ENCODE measurements at regions not wholly inside any gene's neighbourhood (a gene's known extent, or its start where the extent isn't known, plus 50 kb on each side); places are given as distances from the start of the nearest gene placed in this dataset.
"Not testable (repeated sequence)": the region's sequence is repeated elsewhere in the genome, so short reads cannot be mapped to it uniquely, and the experiment has no call there.

DNA sequence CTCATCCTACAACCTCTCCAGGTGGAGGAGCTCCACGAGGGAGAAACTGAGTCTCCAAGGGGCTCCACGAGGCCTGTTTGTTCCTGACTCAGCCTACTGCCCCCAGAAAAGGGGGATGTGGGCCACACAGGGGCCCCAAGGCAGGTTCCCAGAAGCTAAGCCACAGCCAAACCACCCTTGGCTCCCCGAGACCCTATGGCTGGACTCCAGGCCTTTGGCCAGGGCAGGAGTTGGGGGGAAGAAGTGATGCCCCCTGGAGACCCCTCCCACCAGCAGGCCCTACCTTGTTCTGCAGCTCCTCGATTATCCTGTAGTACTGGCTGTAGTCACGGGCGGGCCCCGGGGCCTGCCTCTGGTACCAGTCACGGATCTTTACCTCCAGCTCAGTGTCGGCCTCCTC, 126.8 kb downstream of the TNFRSF13B start:
- not testable (repeated sequence) for H3K4me3 ChIP-seq (ENCODE audit: low read depth in 1 of 2, low read length in 2 of 2); ATAC-seq (ENCODE audit: insufficient read depth, low read depth); H3K36me3 ChIP-seq (ENCODE audit: insufficient read depth, low read length); H3K9ac ChIP-seq (ENCODE audit: low read depth, low read length); DNase-seq; H3K27me3 ChIP-seq (ENCODE audit: insufficient read depth, low read length, poor library complexity); H3K4me2 ChIP-seq (ENCODE audit: insufficient read depth, low read length); H2AFZ ChIP-seq (ENCODE audit: low read depth, low read length); H3K79me2 ChIP-seq (ENCODE audit: insufficient read depth, low read length); H3K27ac ChIP-seq (ENCODE audit: low read length); H3K4me1 ChIP-seq (ENCODE audit: insufficient read depth, low read length); H3K9me3 ChIP-seq (ENCODE audit: insufficient read depth, low read length, severe bottlenecking); H4K20me1 ChIP-seq (ENCODE audit: insufficient read depth, low read length)

DNA sequence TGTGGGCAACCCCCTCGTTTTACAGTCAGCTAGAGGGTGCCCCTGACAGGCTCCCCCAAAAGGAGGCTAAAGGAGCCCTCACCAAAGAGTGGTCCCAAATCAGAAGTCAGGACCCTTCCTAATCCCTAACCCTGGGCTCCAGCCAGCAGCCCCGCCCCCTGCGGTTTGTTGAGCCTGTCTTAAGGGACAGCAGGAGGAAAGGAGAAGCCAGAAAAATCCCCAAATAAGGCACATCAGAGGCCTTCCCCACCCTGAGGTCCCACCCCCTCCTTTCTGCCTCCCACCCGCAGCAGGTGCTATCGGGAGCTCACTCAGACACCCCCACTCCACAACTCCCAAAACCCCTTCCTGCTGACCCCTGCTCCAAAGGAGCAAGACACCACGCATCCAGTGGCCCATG, 127.2 kb downstream of the TNFRSF13B start:
- H3K9me3 ChIP-seq (ENCODE audit: insufficient read depth, low read length, severe bottlenecking); H3K79me2 ChIP-seq (ENCODE audit: insufficient read depth, low read length); H4K20me1 ChIP-seq (ENCODE audit: insufficient read depth, low read length); H3K27me3 ChIP-seq (ENCODE audit: insufficient read depth, low read length, poor library complexity); H3K36me3 ChIP-seq (ENCODE audit: insufficient read depth, low read length); DNase-seq; ATAC-seq (ENCODE audit: insufficient read depth, low read depth); H3K4me3 ChIP-seq (ENCODE audit: low read depth in 1 of 2, low read length in 2 of 2); H2AFZ ChIP-seq (ENCODE audit: low read depth, low read length); H3K4me2 ChIP-seq (ENCODE audit: insufficient read depth, low read length); H3K4me1 ChIP-seq (ENCODE audit: insufficient read depth, low read length); H3K27ac ChIP-seq (ENCODE audit: low read length); H3K9ac ChIP-seq (ENCODE audit: low read depth, low read length): not testable (repeated sequence)

DNA sequence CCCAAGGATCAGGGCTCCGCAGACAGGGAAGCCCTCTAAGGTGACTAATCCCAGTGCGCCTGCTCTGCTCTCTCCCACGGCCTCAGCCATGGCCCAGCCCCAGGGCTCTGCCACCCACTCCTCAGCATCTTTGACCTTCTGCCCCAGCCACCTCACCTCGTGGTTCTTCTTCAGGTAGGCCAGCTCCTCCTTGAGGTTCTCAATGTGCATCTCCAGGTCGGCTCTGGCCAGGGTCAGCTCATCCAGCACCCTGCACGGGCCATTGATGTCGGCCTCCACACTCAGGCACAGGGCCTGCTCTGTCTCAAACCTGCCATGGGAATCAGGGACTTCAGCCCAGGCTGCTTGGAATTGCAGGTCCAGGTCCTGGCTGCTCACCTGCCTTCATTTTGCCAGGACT, 128.4 kb downstream of the TNFRSF13B start:
- H3K79me2 ChIP-seq (ENCODE audit: insufficient read depth, low read length); ATAC-seq (ENCODE audit: insufficient read depth, low read depth); H3K4me2 ChIP-seq (ENCODE audit: insufficient read depth, low read length); H3K36me3 ChIP-seq (ENCODE audit: insufficient read depth, low read length); H3K4me1 ChIP-seq (ENCODE audit: insufficient read depth, low read length); H3K9ac ChIP-seq (ENCODE audit: low read depth, low read length); H4K20me1 ChIP-seq (ENCODE audit: insufficient read depth, low read length); H2AFZ ChIP-seq (ENCODE audit: low read depth, low read length); H3K9me3 ChIP-seq (ENCODE audit: insufficient read depth, low read length, severe bottlenecking); H3K4me3 ChIP-seq (ENCODE audit: low read depth in 1 of 2, low read length in 2 of 2); DNase-seq; H3K27ac ChIP-seq (ENCODE audit: low read length); H3K27me3 ChIP-seq (ENCODE audit: insufficient read depth, low read length, poor library complexity): not testable (repeated sequence)

DNA sequence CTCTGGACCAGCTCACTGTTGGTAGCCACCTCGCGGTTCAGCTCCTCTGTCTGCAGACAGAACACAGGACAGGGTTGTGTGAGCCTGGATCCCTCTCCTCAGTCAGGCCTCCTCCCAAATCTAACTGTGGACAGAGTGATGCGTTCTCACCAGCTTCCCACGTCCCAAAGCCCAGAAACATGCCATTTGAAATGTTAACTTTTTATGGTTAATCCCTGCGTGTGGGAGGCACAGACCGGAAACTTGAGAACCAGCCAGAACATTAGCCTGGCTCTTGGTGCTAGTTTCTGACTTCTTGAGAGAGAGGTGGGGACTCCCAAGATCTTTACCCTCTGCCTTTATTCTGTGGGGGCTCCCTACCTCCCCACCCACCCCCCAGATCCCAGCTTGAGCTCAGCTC, 129.6 kb downstream of the TNFRSF13B start:
- not testable (repeated sequence) for H3K4me2 ChIP-seq (ENCODE audit: insufficient read depth, low read length); H2AFZ ChIP-seq (ENCODE audit: low read depth, low read length); H3K4me1 ChIP-seq (ENCODE audit: insufficient read depth, low read length); ATAC-seq (ENCODE audit: insufficient read depth, low read depth); H3K9ac ChIP-seq (ENCODE audit: low read depth, low read length); H3K36me3 ChIP-seq (ENCODE audit: insufficient read depth, low read length); H3K27me3 ChIP-seq (ENCODE audit: insufficient read depth, low read length, poor library complexity); H3K27ac ChIP-seq (ENCODE audit: low read length); H3K9me3 ChIP-seq (ENCODE audit: insufficient read depth, low read length, severe bottlenecking); H3K4me3 ChIP-seq (ENCODE audit: low read depth in 1 of 2, low read length in 2 of 2); DNase-seq; H3K79me2 ChIP-seq (ENCODE audit: insufficient read depth, low read length); H4K20me1 ChIP-seq (ENCODE audit: insufficient read depth, low read length)

DNA sequence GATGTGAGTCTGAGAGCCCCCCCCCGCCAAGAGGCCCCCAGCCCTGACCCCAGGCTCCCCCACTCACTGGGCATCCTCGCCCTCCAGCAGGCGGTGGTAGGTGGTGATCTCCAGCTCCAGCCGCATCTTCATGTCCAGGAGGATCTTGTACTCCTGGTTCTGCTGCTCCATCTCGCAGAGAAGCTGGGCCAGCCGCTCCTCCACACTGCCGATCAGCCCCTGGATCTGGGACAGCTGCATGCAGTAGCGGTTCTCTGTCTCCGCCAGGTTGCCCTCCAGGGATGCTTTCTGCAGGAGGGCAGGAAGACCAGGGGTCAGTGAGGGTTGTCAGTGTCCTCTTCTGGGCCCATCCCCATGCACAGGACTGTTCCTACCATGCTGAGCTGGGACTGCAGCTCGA, 130.0 kb downstream of the TNFRSF13B start:
- not testable (repeated sequence) for H3K9me3 ChIP-seq (ENCODE audit: insufficient read depth, low read length, severe bottlenecking); H3K36me3 ChIP-seq (ENCODE audit: insufficient read depth, low read length); H3K27ac ChIP-seq (ENCODE audit: low read length); H3K27me3 ChIP-seq (ENCODE audit: insufficient read depth, low read length, poor library complexity); H3K4me1 ChIP-seq (ENCODE audit: insufficient read depth, low read length); H3K9ac ChIP-seq (ENCODE audit: low read depth, low read length); H3K4me2 ChIP-seq (ENCODE audit: insufficient read depth, low read length); ATAC-seq (ENCODE audit: insufficient read depth, low read depth); H3K4me3 ChIP-seq (ENCODE audit: low read depth in 1 of 2, low read length in 2 of 2); DNase-seq; H4K20me1 ChIP-seq (ENCODE audit: insufficient read depth, low read length); H3K79me2 ChIP-seq (ENCODE audit: insufficient read depth, low read length); H2AFZ ChIP-seq (ENCODE audit: low read depth, low read length)

DNA sequence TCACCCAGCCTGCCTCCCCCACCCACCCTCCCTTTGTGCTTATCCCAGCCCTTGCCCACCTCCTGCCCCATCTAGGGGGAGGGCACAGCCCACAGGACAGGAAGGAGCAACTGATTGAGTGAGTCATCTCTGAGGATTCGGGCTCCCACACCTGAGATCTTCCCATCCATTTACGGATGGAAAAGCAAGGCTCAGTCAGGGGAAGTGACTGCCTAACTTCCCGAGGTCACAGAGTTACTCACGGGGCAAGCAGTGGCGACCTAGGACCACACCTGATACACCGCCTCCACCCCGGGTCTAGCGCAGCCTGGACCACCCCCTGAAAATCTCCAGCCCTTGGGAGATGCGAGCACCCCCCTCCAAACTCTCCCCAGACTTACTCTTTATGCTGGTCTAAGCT, 131.7 kb downstream of the TNFRSF13B start:
- not testable (repeated sequence) for H3K27ac ChIP-seq (ENCODE audit: low read length); H3K4me1 ChIP-seq (ENCODE audit: insufficient read depth, low read length); H3K27me3 ChIP-seq (ENCODE audit: insufficient read depth, low read length, poor library complexity); H3K79me2 ChIP-seq (ENCODE audit: insufficient read depth, low read length); H3K9ac ChIP-seq (ENCODE audit: low read depth, low read length); H3K36me3 ChIP-seq (ENCODE audit: insufficient read depth, low read length); H3K4me3 ChIP-seq (ENCODE audit: low read depth in 1 of 2, low read length in 2 of 2); H3K9me3 ChIP-seq (ENCODE audit: insufficient read depth, low read length, severe bottlenecking); DNase-seq; ATAC-seq (ENCODE audit: insufficient read depth, low read depth); H3K4me2 ChIP-seq (ENCODE audit: insufficient read depth, low read length); H2AFZ ChIP-seq (ENCODE audit: low read depth, low read length); H4K20me1 ChIP-seq (ENCODE audit: insufficient read depth, low read length)

DNA sequence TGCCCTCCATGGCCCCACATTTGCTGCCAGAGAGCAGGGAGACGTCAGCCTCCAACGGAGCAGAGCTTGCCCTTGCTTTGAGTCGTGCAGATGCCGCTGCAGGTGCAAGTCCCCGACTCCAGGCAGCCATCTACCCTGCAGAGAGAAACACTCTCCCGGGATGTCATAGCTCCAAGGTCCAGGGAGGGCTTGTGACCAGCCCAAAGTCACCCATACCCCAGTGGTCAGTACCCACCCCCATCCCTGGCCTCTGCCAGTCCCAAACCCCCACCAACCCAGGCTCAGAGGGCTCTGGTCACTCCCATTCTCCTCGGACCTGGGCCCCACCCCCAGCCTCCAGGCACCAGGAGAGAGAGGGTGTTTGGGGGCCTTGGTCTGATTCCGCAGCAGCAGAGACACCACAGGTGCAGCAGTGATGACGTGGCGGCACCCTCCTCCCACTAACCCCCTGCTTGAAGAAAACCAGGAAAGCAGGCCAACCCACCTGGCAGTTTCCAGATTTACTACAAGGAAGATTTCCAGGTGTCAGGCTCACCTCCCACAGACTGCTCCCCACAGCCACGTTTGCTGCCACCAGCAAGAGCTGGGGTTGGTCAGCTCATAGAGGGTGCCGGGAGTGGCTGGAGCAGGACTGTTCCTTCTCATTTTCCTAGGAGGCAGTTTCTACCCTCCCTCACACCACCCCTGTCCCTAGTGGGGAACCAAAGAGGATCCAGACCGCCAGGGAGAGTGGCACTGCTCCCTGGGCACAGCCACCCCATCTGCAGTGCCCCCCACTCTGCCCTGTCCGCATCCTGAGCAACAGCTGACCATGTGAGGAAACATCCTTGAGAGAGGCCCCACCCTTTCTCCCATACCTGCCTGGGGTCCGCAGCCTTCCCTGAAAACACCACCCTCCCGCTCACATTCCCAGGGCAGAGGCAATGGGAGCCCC, 132.4 kb downstream of the TNFRSF13B start:
- not testable (repeated sequence) for H3K79me2 ChIP-seq (ENCODE audit: insufficient read depth, low read length); H3K36me3 ChIP-seq (ENCODE audit: insufficient read depth, low read length); H2AFZ ChIP-seq (ENCODE audit: low read depth, low read length); ATAC-seq (ENCODE audit: insufficient read depth, low read depth); DNase-seq; H4K20me1 ChIP-seq (ENCODE audit: insufficient read depth, low read length); H3K9me3 ChIP-seq (ENCODE audit: insufficient read depth, low read length, severe bottlenecking); H3K4me3 ChIP-seq (ENCODE audit: low read depth in 1 of 2, low read length in 2 of 2); H3K4me2 ChIP-seq (ENCODE audit: insufficient read depth, low read length); H3K9ac ChIP-seq (ENCODE audit: low read depth, low read length); H3K4me1 ChIP-seq (ENCODE audit: insufficient read depth, low read length); H3K27ac ChIP-seq (ENCODE audit: low read length); H3K27me3 ChIP-seq (ENCODE audit: insufficient read depth, low read length, poor library complexity)

DNA sequence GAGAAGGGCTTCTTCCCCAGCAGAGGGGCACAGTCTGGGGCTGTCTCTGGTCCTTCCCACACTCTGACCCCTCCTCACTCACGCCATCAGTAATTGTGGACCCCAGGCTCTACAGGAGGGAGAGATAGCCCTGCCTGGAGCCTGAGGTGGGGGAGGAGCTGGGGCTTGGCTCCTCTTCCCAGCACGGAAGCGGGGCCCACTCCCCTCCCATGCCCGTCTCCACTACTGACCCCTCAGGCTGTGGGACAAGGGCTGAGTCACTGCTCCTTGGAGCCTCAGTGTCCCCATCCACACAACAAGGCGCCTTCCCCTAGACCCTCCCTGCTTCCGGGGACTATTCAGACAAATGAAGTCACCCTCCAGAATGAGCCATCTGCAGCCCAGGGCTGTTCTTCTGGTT, 133.1 kb downstream of the TNFRSF13B start:
- H3K4me3 ChIP-seq (ENCODE audit: low read depth in 1 of 2, low read length in 2 of 2); H2AFZ ChIP-seq (ENCODE audit: low read depth, low read length); H3K27me3 ChIP-seq (ENCODE audit: insufficient read depth, low read length, poor library complexity); H3K79me2 ChIP-seq (ENCODE audit: insufficient read depth, low read length); H3K27ac ChIP-seq (ENCODE audit: low read length); H4K20me1 ChIP-seq (ENCODE audit: insufficient read depth, low read length); H3K4me1 ChIP-seq (ENCODE audit: insufficient read depth, low read length); H3K4me2 ChIP-seq (ENCODE audit: insufficient read depth, low read length); H3K9ac ChIP-seq (ENCODE audit: low read depth, low read length); H3K36me3 ChIP-seq (ENCODE audit: insufficient read depth, low read length); H3K9me3 ChIP-seq (ENCODE audit: insufficient read depth, low read length, severe bottlenecking); DNase-seq: not testable (repeated sequence)
- peak; percentile 37; the same call in 1 of the 3 replicates for ATAC-seq (ENCODE audit: insufficient read depth, low read depth)
